SKM-1 (cell line): ENCODE measurements at regions not wholly inside any gene's neighbourhood (a gene's known extent, or its start where the extent isn't known, plus 50 kb on each side); places are given as distances from the start of the nearest gene placed in this dataset.
A peak's percentile ranks its signal among the peaks of the same experiment; 100 is the strongest.

Experiments
- DNase-seq: peaks from one replicate; lab custom pipeline; 2025; ENCODE audit not compliant: unreplicated experiment; lab: John Stamatoyannopoulos, UW

DNA sequence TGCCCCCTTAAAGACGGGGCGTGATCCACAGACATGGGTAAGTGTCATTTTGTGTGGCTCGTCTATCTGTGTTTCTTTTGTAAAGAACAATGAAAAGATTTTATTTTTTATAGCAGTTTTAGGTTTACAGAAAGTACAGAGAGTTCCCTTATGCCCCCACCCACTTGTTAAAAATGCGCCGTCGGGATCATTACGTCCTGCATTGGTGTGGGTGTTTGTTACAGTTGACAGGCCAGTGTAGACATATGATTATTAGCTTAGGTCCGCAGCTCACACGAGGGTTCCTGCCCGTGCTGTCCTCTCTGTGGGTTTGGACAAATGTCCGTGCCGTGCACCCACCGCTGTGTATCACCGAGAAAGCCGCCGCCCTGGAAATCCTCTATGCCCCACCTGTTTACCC is 50.5 kb downstream of the RGS12 start:
- DNase-seq: no peak

DNA sequence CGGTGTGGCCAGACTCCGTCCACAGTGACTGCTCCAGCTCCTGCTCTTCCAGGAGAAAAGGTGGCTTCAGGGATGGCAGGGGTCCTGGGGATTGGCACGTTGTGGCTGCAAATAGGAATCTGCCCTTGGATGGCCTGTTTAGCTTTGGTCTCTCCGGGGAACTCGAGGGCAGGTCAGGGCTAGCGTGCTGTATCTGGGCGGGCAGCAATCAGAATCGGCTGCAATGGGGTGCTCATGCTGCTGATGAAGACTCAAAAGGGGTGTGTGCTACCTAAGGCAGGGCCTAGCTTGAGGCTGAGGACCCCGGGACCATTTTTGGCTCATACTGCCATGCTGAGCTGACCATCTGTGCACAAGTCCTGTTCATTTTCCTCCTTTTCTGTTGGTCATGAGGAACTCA is 51.3 kb downstream of the RGS12 start:
- DNase-seq: no peak

DNA sequence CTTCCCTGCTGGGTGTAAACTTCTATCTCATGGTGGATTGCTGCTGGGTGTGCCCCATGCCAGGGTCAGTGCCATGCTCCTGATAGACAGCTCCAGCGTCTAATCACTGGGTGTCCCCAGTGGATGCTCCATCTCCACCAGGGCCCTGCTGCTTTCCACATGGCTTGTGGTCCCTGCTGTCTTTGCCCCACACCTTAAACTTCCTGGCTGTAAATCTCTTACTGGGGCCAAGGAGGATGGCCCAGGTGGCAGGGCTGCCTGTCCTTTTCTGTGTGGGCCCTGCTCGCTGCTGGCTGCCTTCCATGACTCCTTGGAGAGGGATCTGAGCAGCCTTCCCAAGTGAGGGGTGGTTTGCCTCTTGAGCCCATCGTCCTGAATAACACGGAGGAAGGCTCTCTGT is 51.8 kb downstream of the RGS12 start:
- DNase-seq: no peak

DNA sequence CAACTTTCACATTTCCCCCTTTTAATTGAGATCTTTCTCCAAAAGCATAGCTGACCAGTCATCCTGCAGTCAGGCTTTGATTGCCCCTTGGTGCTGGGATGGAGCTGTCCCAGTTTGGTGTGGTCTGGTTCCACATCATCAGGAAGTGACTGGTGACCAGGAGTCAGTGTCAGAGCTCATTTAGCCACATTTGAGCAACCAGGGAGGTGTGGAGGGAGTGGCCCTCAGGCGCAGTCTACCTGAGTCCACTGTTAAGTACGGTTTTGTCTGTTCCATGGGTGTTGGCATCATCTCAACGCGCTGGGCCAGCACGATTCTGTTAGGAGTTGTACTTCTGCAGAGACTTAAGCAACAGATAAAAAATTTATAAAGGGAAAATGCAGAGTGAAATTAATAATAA is 52.6 kb downstream of the RGS12 start:
- no peak for DNase-seq

DNA sequence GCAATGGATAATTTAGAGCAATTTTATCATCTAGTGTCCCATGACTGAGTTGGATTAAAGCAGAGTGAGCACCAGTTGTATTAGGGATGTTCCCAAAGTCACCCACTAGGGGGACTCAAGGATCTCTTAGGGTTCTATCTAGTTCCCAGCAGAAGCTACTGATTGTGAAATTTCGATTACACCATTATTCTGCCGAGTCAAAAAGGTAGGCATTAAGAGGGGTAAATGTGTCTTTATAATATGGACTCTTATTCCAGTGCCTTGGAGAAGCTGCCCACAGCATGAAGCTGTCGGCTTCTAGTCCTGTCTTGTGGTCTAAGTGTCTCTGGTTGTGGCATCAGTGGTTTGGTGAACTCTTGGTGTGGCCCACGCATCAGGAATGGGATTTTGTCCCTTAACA is 53.3 kb downstream of the RGS12 start:
- DNase-seq: peak; percentile 91

DNA sequence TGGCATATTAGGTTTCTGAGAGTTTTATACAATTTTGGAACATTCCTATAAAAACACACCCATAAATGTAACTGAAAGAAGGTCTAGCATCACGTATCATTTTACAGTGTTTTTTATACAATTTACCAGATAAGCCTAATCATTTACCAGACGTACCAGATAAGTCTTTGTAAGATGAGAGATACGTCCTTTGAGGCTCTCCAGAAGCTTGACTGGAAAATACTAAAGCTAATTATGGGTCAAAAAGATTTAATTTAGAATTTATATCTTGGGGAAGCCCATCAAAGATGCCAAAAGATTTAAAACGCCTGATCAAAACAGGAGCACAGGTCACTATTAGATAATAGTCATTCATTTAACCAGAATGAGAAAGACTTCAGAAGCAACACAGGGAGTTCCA is 55.0 kb downstream of the RGS12 start:
- no peak for DNase-seq

DNA sequence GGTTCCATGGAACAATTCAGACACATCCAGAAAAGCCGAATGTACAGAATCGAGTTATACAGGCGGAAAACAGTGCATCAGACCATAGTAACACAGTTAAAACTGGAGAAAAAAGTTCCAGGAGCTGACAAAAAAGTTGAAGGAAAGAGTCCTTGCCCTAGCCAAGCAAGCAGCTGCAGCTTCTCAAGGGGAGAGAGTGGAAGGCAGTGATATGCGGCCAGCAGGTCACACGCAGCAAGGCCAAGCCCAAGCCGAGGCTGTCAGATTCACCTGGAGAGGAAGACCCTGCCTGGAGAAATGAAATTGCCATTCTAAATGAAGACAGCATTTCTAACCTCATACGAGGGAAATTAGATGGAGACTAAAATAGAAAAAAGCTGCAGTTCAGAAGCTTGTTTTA is 55.8 kb downstream of the RGS12 start:
- no peak for DNase-seq

DNA sequence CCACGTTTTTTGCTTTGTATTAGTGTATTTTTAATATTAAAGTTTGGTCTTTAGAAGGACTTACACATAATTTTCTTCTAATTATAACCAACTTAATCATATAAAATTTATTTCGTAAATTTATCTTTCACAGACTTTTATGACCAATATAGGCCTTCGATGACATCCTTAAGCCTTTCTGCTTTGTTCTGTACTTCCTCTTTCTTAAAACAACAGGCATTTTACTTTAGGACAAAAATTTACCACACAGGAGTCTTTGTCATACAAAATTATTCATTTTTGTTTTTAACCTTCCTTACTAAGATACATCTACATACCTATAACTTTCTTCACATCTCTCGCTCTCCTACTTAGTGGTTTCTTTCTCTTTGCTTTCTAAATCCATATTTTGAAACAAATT is 56.3 kb downstream of the RGS12 start:
- no peak for DNase-seq

DNA sequence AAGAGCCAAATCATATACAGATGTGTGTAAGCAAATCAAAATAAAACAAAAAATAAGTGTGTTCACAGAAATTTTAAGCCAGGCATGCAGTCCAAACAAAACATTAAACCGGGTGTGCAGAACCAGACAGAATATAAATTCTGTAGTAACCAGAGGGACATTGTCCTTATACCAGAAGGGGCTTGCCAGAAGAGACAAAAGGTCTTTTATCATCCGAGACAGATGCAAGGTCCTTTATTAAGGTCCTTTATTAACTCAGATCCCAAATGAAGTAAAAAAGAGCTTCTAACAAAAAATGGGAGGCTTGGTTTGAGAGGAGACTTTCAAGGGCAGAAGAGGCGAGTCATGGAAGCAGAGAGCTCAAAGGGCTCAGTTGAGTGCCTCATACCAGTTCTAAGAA is 59.2 kb downstream of the RGS12 start:
- no peak for DNase-seq

DNA sequence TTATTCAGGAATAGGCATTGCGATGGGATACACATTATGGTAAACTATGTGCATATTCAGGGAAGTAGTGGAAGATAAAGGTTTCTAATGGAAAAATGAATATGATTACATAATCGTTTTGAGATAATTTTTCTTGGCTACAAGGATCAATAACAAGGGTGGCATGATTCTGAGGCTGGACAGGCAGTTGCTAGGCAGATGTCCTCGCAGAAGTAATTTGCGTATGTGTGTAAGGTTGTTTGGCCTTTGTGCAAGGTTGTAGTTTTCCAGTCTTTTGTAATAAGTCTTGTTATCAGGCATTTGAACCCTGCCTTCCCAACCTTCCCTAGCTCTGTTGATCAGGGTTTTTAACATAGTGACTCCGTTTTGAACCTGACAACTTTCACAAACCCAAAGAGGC is 59.7 kb downstream of the RGS12 start:
- no peak for DNase-seq

DNA sequence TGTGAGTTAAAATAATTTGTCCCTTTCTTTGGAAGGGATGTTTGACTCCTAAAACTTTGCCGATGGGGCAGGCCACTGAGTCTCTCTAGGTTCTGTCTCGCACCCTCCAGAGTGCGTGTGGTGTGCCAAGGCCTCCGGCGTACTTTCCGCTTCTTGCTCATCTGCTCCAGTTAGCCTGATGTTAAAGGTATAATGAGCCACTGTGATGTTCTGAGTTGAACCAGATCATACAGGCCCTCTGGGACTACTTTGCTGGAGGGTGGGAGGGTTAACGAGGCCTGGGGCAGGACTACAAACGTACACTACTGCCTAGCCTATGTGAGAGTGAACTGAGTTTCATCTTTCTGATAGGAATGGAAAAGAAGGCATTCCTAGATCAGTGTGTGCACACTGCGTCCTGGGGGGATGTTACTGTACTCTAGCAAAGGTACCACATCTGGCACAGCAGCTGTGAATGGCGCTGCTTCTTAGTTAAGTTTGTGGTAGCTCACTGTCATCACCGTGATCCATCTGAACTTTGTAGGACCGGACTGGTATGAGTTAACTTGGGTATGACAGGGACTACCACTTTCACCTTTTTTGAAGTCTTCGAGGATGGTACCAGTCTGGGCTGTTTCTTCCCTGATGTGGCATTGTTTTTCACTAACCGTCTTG is 60.2 kb downstream of the RGS12 start:
- no peak for DNase-seq

DNA sequence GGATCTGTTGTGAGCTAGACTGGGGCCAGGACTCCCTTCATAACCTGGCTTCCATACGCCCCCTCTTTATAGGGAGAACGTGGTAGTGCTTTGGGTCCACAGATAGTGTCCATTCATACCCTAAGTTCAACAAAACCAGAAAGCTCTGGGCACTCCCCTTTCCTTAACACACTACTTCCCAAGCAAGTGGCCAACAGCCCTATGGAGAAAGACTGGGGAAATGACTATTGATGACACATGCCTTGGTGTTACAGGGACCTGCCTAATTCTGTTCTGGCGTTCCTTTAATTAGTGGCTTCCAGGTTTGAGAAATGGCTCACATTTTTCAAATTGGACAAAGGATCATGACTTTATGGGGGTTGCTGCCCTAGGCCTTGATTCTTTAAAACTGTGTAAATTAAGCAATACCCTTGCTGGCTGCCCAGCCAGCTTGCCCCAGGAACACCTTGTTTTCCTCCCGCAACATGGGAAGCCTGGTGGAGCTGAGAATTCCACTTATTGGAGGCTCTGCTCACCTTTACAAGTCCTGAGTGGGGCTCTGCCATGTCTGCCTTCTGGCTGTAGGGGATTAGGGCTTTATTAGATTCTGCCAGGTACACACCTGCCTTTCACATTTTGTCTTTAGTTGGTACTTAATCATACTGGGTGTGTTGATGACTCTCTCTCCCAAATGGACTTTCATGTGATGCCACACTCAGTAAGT is 61.1 kb downstream of the RGS12 start:
- DNase-seq: no peak

DNA sequence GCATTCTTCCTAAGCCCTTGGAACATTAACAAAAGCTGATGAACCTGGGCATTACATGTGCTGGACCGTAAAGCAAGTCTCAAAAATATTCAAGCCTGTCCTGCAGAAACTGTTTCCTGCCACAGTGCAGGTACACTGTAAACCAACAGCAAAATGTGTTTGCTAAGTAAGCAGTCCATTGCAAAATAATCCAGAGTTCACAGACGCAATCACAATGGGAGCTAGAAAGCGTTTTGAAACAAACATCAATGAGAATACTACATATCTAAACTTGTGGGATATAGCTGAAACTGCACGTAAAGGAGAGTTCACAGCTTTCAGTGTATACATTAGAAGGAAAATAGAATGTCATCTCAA is 61.6 kb downstream of the RGS12 start:
- no peak for DNase-seq

DNA sequence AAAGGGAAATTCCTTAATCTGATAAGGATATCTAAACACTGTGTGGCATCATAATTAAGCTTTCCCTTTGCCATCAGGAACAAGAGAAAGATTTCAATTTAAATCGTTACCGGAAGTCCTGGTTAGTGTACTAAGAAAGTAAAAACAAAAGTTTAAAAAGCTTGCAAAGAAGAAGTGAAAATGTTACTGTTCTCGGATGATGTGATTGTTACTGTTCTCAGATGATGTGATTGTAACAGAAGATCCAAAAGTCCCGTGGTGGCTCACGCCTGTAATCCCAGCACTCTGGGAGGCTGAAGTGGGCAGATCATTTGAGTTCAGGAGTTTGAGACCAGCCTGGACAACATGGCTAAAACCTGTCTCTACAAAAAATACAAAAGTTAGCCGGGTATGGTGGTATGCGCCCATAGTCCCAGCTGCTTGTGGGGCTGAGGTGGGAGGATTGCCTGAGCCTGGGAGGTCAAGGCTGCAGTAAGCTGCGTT is 62.5 kb downstream of the RGS12 start:
- DNase-seq: no peak

DNA sequence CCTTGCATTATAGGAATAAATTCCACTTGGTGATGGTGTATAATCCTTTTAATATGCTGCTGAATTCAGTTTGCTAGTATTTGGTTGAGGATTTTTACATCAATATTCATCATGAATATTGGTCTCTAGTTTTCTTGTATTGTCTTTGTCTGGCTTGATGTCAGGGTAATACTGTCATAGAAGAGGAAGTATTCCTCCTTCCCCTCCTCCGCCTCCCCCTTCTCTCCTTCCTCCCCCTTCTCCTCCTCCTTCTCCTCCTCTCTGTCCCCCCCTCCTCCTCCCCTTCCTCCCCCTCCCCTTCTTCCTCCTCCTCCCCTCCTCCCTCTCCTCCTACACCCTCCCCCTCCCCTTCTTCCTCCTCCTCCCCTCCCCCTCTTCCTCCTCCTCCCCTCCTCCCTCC is 65.8 kb downstream of the RGS12 start:
- DNase-seq: peak; percentile 31

DNA sequence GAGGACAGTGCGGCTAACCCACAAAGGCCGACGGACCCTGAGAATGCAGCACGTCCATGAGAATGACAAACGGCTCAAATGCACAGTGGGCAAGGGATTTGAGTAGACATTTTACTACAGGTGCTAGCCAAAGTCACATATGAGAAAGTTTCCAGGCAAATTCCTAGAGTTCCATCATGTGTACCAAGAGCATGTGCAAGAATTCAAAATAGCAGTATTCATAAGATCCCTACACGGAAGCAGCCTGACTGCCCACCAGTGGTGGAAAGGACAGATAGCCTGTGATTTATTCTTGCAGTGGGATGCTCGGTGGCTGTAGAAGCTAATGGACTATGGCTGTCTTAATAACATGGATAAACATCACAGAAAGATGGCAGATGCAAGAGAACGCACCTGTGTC is 68.0 kb downstream of the RGS12 start:
- DNase-seq: no peak

DNA sequence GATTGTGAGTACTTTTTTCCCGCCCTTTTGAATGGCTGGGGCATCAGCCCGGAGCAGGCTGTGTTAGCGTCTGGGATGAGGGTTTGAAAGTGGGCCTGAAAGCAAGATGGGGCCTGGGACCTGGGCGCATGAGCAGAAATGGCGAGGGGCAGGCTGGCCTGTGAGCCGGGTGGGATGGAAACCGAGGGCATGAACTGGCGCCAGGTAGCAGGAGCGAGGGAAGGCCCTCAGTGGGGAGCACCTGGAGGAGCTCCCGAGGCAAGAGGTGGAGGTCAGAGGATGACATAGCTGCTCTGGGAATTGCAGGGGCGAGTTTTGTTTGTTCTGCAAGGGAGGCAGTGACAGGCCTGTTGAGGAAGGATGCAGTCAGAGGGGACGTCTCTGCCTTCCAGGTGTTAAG is 68.6 kb downstream of the RGS12 start:
- no peak for DNase-seq

DNA sequence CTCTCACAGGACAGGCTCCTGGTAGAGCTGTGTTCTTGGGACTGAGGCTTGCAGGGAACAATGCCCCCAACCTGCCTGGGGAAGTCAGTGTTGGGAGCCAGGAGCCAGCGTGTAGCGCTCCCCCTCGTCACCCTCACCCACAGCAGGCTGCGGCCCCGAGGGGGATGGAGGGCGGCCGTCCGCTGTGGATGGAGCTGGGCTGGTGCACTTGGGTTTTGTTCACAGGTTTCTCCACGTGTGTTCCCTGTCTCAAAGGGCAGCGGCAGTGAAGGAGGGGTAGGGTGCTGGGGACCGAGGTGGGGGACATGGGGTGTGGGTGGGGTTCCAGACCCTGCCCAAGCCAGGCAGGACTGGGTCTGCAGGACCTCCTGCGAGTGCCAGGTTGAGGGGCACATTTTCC is 69.1 kb downstream of the RGS12 start:
- DNase-seq: no peak

DNA sequence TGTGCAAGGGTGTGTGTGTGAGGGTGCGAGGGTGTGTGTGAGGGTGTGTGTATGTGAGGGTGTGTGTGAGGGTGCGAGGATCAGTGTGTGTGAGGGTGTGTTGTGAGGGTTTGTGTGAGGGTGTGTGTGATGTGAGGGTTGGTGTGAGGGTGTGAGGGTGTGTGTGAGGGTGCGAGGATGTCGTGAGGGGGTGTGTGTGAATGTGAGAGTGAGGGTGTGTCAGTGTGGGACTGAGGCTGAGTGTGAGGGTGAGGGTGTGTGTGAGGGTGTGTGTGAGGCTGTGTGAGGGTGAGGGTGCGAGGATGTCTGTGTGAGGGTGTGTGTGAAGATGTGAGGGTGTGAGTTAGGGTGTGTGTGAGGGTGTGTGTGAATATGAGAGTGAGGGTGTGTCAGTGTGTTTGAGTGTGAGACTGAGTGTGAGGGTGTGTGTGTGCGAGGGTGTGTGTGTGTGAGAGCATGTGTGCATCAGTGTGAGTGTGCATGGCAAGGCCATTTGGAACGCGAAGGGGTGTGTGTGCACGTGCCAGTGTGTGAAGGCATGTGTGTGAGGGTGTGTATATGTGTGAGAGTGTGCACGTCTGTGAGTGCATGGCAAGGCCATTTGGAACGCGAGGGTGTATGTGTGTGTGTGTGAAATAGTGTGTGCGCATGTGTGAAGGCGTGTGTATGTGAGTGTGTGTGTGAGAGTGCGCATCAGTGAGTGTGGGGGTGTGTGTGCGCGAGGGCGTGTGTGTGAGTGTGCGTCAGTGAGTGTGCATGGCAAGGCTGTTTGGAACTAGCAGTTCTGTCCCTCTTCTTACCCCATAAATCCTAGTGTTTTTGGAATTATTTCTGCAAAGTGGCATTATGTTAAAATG is 69.8 kb downstream of the RGS12 start:
- no peak for DNase-seq

DNA sequence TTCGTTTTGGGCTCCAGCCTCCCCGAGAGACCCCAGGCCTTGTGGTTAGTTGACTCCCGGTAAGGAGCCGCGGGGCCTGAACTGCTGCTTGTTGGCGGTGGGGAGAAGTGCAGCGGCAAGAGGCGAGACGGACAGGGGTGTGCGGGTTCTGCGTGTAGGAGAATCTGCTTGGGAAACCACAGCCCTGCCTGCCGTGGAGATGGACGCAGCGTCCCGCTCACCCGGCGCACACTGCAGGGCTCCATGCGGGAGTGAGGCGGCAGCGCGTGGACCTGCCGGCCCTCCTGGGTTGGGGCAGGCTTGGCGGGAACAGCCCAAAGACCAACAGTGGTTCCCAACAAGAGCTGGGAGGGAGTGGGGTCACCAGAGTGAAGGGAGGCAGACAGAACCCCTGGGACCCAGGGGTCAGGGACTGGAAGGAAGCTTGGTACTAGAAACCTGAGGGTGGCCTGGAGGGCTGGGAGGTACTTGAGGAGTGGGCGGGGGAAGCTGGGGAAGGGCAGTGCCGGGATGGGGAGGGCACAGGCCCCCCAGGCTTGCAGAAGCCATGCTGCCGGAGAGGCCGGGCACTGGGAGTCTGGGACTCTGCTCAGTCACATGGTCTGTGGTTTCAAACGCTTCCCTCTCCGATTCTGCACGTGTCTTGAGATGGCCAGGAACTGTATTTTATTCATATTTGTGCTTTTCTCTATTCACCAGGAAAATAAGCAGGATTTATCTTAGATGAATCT is 70.8 kb downstream of the RGS12 start:
- no peak for DNase-seq

DNA sequence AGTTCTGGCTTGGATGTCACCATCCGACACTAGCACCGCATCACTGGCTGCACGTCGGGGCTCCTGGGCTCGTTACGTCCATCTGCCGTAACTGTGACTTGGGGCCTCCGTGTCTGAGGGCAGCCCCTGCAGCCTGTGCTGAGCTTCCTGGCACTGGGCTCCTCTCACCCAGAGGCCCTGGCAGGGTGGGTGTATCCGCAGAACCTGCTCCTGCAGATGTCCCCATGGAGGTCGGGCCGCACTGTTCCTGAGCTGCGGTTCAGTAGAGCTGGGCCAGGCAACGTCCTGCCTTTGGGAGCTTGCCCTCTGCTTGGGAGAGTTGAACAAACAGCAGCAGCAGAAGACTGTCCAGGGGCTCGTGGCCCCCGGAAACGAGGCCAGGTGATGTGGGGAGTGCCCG is 71.4 kb downstream of the RGS12 start:
- no peak for DNase-seq
